ENCODE measurements at regions not wholly inside any gene's neighbourhood (a gene's known extent, or its start where the extent isn't known, plus 50 kb on each side); places are given as distances from the start of the nearest gene placed in this dataset.

DNA sequence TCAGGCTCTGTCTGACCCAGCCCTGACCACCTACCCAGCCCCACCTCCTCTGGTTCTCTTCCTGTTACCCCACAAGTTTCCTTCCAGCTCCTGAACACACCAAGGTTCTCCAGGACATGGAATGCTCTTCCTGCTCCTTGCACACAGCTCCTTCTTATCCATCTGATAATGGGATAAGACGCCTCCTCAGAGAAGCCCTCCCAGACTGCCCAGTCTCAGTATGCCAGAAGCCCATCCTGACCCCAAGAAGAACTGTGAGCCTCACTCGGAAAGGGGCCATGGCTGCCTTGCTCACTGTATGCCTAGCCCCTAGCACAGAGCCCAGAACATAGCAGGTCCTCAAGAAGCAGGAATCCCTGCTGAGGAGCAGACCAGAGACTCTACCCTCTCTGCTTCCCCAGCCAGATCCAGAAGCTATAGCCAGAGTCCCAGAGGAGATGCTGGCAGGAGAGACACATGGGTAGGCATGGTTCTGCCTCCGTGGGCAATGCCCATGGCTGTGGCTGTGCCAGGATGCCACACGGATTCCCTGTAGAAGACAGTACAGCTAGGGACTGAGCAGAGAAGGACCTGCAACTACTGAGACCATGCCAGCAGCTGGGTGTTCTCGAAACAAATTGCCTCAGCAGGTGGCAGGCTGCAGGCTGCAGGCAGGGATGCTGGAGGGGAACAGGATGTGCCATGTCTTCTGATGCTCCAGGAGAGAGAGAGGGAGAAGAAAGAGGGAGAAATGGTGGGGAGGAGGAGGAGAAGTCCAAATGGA lies 74.0 kb upstream of the LINGO1 start:
- H3K36me3 Mint-ChIP-seq = no peaks in the 10 kb centered on the region
- H3K27ac Mint-ChIP-seq = no peak overlapping the region
- H3K4me3 Mint-ChIP-seq = no peak overlapping the region
- H3K4me1 Mint-ChIP-seq (ENCODE audit: low read depth) = no peaks in the 10 kb centered on the region
- H3K27me3 Mint-ChIP-seq = peaks cover 3% of the 10 kb centered on the region
- H3K9me3 Mint-ChIP-seq (ENCODE audit: low read depth) = no peaks in the 10 kb centered on the region

DNA sequence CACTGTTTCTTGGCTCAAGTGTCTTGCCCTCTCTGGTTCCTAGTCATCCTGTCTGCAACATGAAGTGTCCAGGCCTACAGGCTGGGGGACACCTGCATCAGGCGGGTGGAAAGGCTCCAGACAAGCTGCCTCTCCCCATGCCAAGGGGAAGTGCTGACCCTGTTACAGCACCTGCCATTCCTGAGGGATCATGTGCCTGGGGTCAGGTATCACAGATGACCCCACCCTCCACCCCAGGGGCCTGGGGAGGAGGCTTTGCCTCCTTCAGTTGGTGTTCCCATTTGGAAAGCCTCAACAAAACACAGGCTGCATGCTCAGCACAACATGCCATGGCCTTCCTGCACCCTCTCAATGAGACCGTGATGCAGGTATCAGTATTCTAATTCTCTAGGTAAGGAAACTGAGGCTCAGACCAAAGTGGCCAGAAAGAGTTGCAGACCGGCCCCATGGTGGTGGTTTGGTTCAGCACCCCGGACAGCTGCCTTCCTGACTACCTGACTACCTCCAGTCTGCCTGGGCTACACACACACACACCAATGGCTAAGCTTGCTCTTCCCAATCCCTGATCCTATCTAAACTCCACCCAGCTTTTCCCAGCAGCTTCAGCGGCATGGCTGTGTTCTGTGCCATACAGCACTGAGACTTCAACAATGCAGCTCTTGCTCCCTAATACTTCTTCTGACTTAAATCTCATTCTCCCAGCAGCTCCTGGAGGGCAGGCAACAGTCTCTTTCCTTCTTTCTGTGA lies 69.7 kb upstream of the LINGO1 start:
- H3K4me3 Mint-ChIP-seq = no peak overlapping the region
- H3K36me3 Mint-ChIP-seq = no peaks in the 10 kb centered on the region
- H3K4me1 Mint-ChIP-seq (ENCODE audit: low read depth) = no peaks in the 10 kb centered on the region
- H3K9me3 Mint-ChIP-seq (ENCODE audit: low read depth) = no peaks in the 10 kb centered on the region
- peaks cover 3% of the 10 kb centered on the region for H3K27me3 Mint-ChIP-seq
- H3K27ac Mint-ChIP-seq = no peak overlapping the region

DNA sequence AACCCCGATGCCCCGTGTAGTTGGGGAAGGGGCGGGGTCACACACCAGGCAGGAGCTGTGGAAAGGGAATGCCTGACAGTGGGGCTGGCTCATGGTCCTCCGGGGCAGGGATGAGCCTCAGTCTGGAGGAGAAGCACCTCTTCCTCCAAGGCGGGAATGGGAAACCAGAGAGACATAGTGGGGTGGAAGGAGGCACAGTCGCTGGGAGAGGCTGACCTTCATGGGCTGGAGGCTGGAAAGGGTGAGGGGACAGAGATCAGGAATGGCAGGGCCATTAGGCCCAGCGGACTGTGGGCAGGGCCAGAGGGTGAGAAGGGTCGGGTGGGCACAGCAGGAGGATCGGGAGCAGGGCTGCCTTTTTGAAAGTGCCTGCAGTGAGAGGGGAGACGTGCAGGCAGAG lies 65.8 kb upstream of the LINGO1 start:
- H3K27ac Mint-ChIP-seq = no peak overlapping the region
- H3K36me3 Mint-ChIP-seq = no peaks in the 10 kb centered on the region
- H3K27me3 Mint-ChIP-seq = peaks cover 5% of the 10 kb centered on the region
- no peaks in the 10 kb centered on the region for H3K4me1 Mint-ChIP-seq (ENCODE audit: low read depth)
- no peaks in the 10 kb centered on the region for H3K9me3 Mint-ChIP-seq (ENCODE audit: low read depth)
- no peak overlapping the region for H3K4me3 Mint-ChIP-seq

DNA sequence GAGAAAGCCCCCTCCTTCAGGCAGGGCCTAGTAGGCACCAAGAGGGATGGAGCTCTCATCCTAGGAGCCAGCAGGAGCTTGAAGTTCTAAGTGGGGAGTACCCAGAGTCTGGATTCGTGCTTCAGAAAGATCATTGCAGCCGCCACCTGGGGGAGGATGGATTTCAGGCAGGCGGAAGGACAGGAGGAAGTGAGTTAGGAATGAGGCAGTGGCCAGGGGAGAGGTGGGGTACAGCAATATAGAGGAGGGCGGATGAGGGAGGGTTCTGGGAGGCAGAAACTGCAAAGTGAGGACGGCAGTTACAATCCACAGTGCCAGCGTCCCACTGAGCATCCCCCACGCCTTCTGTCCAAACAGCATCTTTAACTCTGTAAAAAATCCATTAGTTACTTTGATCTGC lies 65.2 kb upstream of the LINGO1 start:
- H3K4me3 Mint-ChIP-seq = no peak overlapping the region
- no peaks in the 10 kb centered on the region for H3K36me3 Mint-ChIP-seq
- H3K27ac Mint-ChIP-seq = no peak overlapping the region
- no peaks in the 10 kb centered on the region for H3K4me1 Mint-ChIP-seq (ENCODE audit: low read depth)
- H3K27me3 Mint-ChIP-seq = peaks cover 9% of the 10 kb centered on the region
- no peaks in the 10 kb centered on the region for H3K9me3 Mint-ChIP-seq (ENCODE audit: low read depth)

DNA sequence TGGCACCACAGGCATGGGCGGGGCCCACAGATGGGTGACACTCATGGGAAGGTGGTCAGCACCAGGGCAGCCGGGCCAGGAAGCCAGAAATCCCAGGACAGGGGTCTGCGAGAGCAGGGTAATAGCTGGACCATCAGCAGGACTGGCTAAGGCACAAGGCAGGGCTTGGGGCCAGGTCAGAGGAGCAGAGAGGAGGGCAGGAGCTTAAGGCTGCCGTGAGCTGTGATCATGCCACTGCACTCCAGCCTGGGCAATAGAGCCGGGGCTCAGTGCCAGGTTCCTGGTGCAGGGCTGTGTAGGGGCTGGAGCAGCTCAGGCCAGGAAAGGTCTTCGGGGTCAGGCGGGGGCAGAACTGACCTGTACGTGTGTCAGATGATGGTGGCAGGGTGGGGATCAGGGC lies 64.2 kb upstream of the LINGO1 start:
- H3K4me1 Mint-ChIP-seq (ENCODE audit: low read depth) = no peaks in the 10 kb centered on the region
- no peaks in the 10 kb centered on the region for H3K9me3 Mint-ChIP-seq (ENCODE audit: low read depth)
- H3K27ac Mint-ChIP-seq = no peak overlapping the region
- H3K27me3 Mint-ChIP-seq = peaks cover 13% of the 10 kb centered on the region
- no peak overlapping the region for H3K4me3 Mint-ChIP-seq
- no peaks in the 10 kb centered on the region for H3K36me3 Mint-ChIP-seq

DNA sequence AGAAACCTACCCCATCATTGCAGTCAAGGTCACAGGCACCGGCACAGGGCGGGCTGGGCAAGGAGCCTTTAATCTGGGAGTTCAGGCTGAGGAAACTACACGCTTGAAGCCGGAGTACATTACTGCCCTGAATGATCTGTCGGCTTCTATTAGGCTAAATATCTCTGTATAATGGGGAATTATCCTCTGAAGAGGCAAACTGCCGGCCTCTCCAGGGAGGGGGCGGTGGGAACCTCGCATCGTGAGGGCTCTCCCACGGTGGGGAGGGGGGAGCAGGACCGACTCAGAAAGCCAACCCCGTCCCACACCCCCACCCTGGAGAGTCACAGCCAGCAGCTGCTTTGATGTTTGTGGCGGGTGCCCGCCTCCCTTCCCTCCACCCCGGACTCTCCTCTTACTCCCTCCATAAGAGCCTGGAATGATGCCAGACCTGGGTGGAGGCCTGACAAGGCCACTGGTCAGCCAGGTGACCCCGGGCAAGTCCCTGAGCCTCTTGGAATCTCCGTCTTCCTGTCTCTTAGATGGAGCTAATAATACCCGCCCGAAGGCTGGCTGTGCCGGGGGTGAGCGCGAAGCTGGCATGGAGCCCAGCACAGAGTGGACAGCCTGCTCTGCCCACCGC lies 63.4 kb upstream of the LINGO1 start:
- H3K27ac Mint-ChIP-seq = no peak overlapping the region
- no peaks in the 10 kb centered on the region for H3K4me1 Mint-ChIP-seq (ENCODE audit: low read depth)
- H3K9me3 Mint-ChIP-seq (ENCODE audit: low read depth) = no peaks in the 10 kb centered on the region
- H3K27me3 Mint-ChIP-seq = peaks cover 15% of the 10 kb centered on the region
- H3K36me3 Mint-ChIP-seq = no peaks in the 10 kb centered on the region
- no peak overlapping the region for H3K4me3 Mint-ChIP-seq

DNA sequence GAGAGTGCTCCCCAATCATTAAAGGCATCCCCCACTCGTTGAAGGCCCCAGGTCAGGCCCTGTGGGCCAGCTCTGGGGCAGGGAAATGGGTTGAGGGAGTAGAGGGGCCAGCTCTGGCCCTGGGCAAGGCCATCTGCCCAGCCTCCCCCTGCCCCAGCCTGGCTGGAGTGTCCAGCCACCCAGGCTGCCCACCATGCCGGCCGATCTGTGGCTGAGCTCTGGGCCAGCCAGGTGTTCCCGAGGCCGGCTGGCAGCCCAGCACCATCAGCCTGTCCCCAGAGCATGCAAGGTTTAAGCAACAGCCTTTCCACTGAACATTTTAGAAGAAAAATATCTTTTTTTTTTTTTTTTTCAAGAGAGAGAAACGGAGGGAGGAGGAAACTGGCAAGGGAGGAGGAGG lies 62.8 kb upstream of the LINGO1 start:
- no peak overlapping the region for H3K27ac Mint-ChIP-seq
- no peaks in the 10 kb centered on the region for H3K4me1 Mint-ChIP-seq (ENCODE audit: low read depth)
- peaks cover 15% of the 10 kb centered on the region for H3K27me3 Mint-ChIP-seq
- H3K36me3 Mint-ChIP-seq = no peaks in the 10 kb centered on the region
- H3K9me3 Mint-ChIP-seq (ENCODE audit: low read depth) = no peaks in the 10 kb centered on the region
- H3K4me3 Mint-ChIP-seq = no peak overlapping the region

DNA sequence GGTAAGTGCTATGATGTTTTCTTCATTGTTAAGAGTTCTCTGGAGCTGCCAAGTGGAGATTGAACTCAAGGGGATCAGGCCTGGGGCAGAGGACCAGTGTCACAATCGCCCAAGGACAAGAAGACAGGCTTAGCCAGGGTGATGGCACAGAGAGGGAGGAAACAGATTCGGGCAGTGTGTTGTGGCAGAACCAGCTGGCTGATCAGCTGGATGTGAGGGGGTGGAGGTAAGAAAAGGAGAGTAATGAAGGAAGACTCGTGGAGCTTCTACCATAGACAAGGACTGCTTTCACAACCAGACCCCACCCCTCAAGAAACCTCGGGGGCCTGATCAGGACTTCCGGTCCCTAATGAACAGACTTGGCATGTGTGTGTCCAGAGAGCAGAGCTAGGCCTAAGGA lies 60.9 kb upstream of the LINGO1 start:
- H3K9me3 Mint-ChIP-seq (ENCODE audit: low read depth) = no peaks in the 10 kb centered on the region
- peaks cover 21% of the 10 kb centered on the region for H3K27me3 Mint-ChIP-seq
- no peaks in the 10 kb centered on the region for H3K4me1 Mint-ChIP-seq (ENCODE audit: low read depth)
- no peak overlapping the region for H3K27ac Mint-ChIP-seq
- no peaks in the 10 kb centered on the region for H3K36me3 Mint-ChIP-seq
- no peak overlapping the region for H3K4me3 Mint-ChIP-seq

DNA sequence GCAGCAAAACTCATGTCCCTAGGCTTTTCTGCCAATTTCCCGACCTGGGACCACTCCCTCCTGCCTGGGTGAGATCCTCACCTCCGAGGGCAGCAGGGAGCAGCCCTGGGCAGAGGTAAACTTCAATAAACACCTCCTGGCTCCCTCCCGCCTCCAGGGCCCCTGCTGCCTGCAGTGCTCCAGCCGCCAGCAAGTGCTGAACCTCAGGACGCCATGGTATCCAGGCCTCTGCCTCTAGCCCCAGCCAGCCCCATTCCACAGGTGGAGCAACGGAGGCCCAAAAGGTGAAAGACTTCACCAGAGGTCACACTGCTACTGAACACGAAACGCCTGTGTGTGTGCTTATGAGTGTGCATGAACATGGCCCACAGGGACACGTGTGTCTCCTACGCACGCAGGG lies 59.9 kb upstream of the LINGO1 start:
- Mint-ChIP-seq H3K27me3 (peaks cover 21% of the 10 kb centered on the region), H3K27ac (no peak overlapping the region), H3K36me3 (no peaks in the 10 kb centered on the region), H3K9me3 (ENCODE audit: low read depth) (no peaks in the 10 kb centered on the region), H3K4me1 (ENCODE audit: low read depth) (no peaks in the 10 kb centered on the region), H3K4me3 (no peak overlapping the region)

DNA sequence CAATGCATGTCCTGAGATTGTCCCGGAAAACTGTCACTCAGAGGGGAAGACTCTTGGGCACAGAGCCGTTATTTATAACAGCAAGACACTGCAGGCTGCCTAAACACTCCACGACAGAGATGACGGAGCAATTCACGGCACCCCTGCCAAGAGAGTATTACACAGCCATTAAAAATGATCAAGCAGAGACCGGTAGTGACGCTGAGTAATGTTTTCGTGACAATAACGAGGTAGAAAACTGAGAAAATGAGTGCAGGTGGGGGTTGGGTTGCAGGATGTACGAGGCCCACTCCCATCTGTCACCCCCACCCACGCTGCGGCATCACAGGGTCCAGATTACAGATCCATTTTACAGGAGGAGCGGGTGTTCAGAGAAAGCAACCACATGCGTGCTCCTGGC lies 58.9 kb upstream of the LINGO1 start:
- Mint-ChIP-seq H3K27me3 (peaks cover 21% of the 10 kb centered on the region), H3K4me1 (ENCODE audit: low read depth) (no peaks in the 10 kb centered on the region), H3K4me3 (no peak overlapping the region), H3K27ac (no peak overlapping the region), H3K36me3 (no peaks in the 10 kb centered on the region), H3K9me3 (ENCODE audit: low read depth) (no peaks in the 10 kb centered on the region)

DNA sequence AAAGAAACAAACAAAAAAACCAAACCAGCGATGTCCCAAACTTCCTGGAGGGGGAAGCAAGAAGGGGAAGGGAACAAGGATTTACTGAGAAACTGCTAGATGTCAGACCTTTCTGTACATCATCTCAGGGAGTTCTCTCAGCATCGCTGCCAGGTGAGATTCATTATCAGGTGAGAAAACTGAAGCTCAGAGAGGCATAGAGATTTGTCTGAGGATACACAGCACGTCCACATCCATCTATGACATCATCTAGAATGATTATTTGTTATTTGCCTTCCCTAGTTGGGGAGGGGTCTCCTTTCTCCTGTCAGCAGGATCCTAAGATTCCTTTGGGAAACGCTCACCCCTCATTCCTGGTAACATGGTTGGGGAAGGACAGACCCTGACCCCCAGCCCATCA lies 57.1 kb upstream of the LINGO1 start:
- no peaks in the 10 kb centered on the region for H3K36me3 Mint-ChIP-seq
- H3K27me3 Mint-ChIP-seq = peaks cover 21% of the 10 kb centered on the region
- no peaks in the 10 kb centered on the region for H3K9me3 Mint-ChIP-seq (ENCODE audit: low read depth)
- no peak overlapping the region for H3K4me3 Mint-ChIP-seq
- no peak overlapping the region for H3K27ac Mint-ChIP-seq
- H3K4me1 Mint-ChIP-seq (ENCODE audit: low read depth) = no peaks in the 10 kb centered on the region

DNA sequence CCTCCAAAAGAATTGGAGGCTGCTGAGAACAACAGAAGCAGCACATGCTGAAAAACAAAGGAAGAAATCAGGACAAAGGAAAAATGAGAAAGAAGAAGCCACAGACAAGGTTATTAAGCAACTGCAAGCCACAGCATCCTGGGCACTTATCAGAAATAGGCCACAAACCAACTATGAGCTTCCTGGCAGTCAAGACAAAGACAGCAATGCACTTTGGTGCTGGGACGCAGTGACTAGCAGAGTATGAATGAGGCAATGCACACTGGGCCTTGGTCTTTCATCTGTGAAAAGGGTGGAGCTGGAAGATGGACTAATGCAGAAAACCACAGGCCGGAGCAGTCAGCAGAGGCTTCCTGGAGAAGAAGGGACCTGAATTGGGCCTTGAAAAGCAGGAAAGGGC lies 56.0 kb upstream of the LINGO1 start:
- Mint-ChIP-seq H3K9me3 (ENCODE audit: low read depth) (no peaks in the 10 kb centered on the region), H3K4me1 (ENCODE audit: low read depth) (no peaks in the 10 kb centered on the region), H3K27me3 (peaks cover 18% of the 10 kb centered on the region), H3K36me3 (no peaks in the 10 kb centered on the region), H3K4me3 (no peak overlapping the region), H3K27ac (no peak overlapping the region)

DNA sequence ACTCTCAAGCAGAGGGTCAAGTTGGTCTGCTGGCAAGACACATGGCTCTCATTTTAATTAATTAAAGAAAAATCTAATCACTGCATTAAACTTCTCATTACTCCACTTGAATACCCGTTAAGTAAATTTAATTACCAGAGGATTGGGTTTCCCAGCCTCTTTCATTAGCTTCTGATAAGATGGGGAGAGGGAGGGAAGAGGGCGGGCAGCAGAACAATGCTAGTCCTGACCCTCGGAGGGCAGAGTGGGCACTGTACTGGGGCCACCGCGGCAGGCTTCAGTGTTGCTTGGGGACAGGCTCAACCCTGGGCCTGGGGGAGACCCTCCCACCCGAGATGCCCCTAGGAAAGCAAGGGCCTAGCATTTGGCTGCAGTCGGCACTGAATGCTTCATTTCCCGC lies 55.6 kb upstream of the LINGO1 start:
- Mint-ChIP-seq H3K4me1 (ENCODE audit: low read depth) (no peaks in the 10 kb centered on the region), H3K4me3 (no peak overlapping the region), H3K27ac (no peak overlapping the region), H3K9me3 (ENCODE audit: low read depth) (no peaks in the 10 kb centered on the region), H3K36me3 (no peaks in the 10 kb centered on the region), H3K27me3 (peaks cover 15% of the 10 kb centered on the region)

DNA sequence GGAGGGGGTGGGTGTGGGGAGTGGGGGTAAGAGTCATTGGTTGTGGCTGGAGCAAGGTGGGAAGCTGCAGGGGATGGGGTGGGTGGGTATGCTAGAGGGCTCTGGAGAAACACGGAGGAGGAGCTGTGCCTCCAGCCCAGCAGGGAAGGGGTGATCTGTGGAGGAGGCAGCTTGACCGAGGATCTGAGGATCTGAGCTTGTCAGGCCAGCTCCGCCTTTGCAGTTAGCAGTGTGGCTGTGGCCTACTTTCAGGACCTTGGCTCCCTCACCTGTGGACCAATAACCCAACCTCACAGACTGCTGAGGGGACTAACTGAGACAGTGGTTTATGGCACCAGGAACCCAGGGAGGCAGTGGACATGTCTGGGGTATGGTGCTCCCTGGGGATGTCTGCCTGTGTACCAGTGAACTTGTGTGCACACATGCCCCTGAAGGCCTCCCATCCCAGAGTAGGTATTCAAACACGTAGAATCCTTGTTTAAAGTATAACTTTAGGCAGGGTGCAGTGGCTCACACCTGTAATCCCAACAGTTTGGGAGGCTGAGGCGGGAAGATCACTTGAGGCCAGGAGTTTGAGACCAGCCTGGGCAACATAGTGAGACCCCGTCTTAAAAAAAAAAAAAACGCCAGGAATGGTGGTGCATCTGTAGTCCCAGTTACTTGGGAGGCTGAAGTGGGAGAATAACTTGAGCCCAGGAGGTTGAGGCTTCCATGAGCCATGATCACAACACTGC lies 52.5 kb upstream of the LINGO1 start:
- Mint-ChIP-seq H3K27me3 (peaks cover 17% of the 10 kb centered on the region), H3K4me3 (no peak overlapping the region), H3K27ac (no peak overlapping the region), H3K9me3 (ENCODE audit: low read depth) (no peaks in the 10 kb centered on the region), H3K4me1 (ENCODE audit: low read depth) (no peaks in the 10 kb centered on the region), H3K36me3 (no peaks in the 10 kb centered on the region)

Measured in activated naive CD8-positive, alpha-beta T cell (primary cell).